ENCODE measurements at regions not wholly inside any gene's neighbourhood (a gene's known extent, or its start where the extent isn't known, plus 50 kb on each side); places are given as distances from the start of the nearest gene placed in this dataset.
"Not testable (repeated sequence)": the region's sequence is repeated elsewhere in the genome, so short reads cannot be mapped to it uniquely, and the experiment has no call there.

- no peak for DNase-seq
Measured at GRCh38 chr12:91882910-91883309, 262.7 kb downstream of the BTG1 start.

GRCh38 chr12:91880528-91880927 lies 265.1 kb downstream of the BTG1 start:
- DNase-seq = no peak

- DNase-seq = peak; percentile 45
Measured at GRCh38 chr12:91877456-91878235, 268.0 kb downstream of the BTG1 start.

- peak; percentile 77 for DNase-seq
Measured at GRCh38 chr12:91877022-91877421, 268.6 kb downstream of the BTG1 start.

GRCh38 chr12:91875671-91876070 lies 270.0 kb downstream of the BTG1 start:
- not testable (repeated sequence) for DNase-seq

GRCh38 chr12:91874086-91874865 lies 271.4 kb downstream of the BTG1 start:
- no peak for DNase-seq

- DNase-seq = no peak
Measured at GRCh38 chr12:91871751-91872150, 273.9 kb downstream of the BTG1 start.

GRCh38 chr12:91870872-91871707 lies 274.6 kb downstream of the BTG1 start:
- DNase-seq = peak; percentile 50

GRCh38 chr12:91868054-91868453 lies 277.6 kb downstream of the BTG1 start:
- no peak for DNase-seq

- DNase-seq = no peak
Measured at GRCh38 chr12:91866566-91866965, 279.1 kb downstream of the BTG1 start.

- no peak for DNase-seq
Measured at GRCh38 chr12:91863702-91864101, 281.9 kb downstream of the BTG1 start.

- no peak for DNase-seq
Measured at GRCh38 chr12:91861554-91861953, 284.1 kb downstream of the BTG1 start.

GRCh38 chr12:91859347-91859746 lies 286.3 kb downstream of the BTG1 start:
- DNase-seq = no peak

- no peak for DNase-seq
Measured at GRCh38 chr12:91857813-91858542, 287.7 kb downstream of the BTG1 start.

GRCh38 chr12:91854725-91855124 lies 290.9 kb downstream of the BTG1 start:
- no peak for DNase-seq

GRCh38 chr12:91853350-91854127 lies 292.1 kb downstream of the BTG1 start:
- no peak for DNase-seq

- no peak for DNase-seq
Measured at GRCh38 chr12:91852634-91853033, 293.0 kb downstream of the BTG1 start.

GRCh38 chr12:91851741-91852477 lies 293.7 kb downstream of the BTG1 start:
- DNase-seq = no peak

- DNase-seq = no peak
Measured at GRCh38 chr12:91846466-91847055, 299.1 kb downstream of the BTG1 start.

GRCh38 chr12:91845365-91845764 lies 300.3 kb downstream of the BTG1 start:
- DNase-seq = no peak

- no peak for DNase-seq
Measured at GRCh38 chr12:91841822-91842221, 303.8 kb downstream of the BTG1 start.

All from activated T-cell treated with anti-CD3 and anti-CD28 coated beads, Interleukin-2, amount 50 U/mL, for 1 hour (primary cell).